ENCODE measurements at regions not wholly inside any gene's neighbourhood (a gene's known extent, or its start where the extent isn't known, plus 50 kb on each side); places are given as distances from the start of the nearest gene placed in this dataset.

GRCh38 chr20:48066246-48066645 is 281.0 kb upstream of the SULF2 start:
- Histone ChIP-seq H3K36me3 (replicated peaks in 1 of 2; ENCODE audit: control insufficient read depth in 1 of 2, insufficient read depth in 2 of 2, low read length in 2 of 2) (no peaks in the 10 kb centered on the region), H3K9ac (ENCODE audit: insufficient read depth, low read length, poor library complexity, severe bottlenecking) (no peak overlapping the region), H3K4me1 (ENCODE audit: control insufficient read depth in 1 of 2, insufficient read depth in 2 of 2, low read length in 2 of 2) (no peaks in the 10 kb centered on the region), H3K4me2 (replicated peaks; ENCODE audit: extremely low read depth, low read length, poor library complexity, severe bottlenecking) (no peak overlapping the region), H3K27me3 (ENCODE audit: control insufficient read depth in 2 of 2, insufficient read depth in 2 of 2, low read length in 2 of 2) (no peaks in the 10 kb centered on the region), H3K4me3 (replicated peaks in 1 of 3; ENCODE audit: low read depth in 2 of 3, low read length in 3 of 3) (no peak overlapping the region), H4K20me1 (ENCODE audit: insufficient read depth, low read length) (no peaks in the 10 kb centered on the region), H2AFZ (ENCODE audit: insufficient read depth, low read depth, low read length, poor library complexity, severe bottlenecking) (no peak overlapping the region), H3K79me2 (ENCODE audit: insufficient read depth, low read length) (no peaks in the 10 kb centered on the region), H3K27ac (ENCODE audit: low read depth in 1 of 2, low read length in 2 of 2) (no peak overlapping the region), H3K9me3 (replicated peaks in 1 of 2; ENCODE audit: control insufficient read depth in 1 of 2, insufficient read depth in 1 of 2, low read length in 2 of 2) (peaks cover 0 to 3% of the 10 kb centered on the region in 2 donors)
- Mint-ChIP-seq H3K27me3 (ENCODE audit: low read depth in 3 of 3) (peaks cover 3 to 21% (median 4%) of the 10 kb centered on the region in 3 donors), H3K27ac (no peak overlapping the region), H3K36me3 (no peaks in the 10 kb centered on the region), H3K9me3 (peaks cover 3 to 8% (median 5%) of the 10 kb centered on the region in 7 donors), H3K4me1 (no peaks in the 10 kb centered on the region), H3K4me3 (no peak overlapping the region)
- DNase-seq: no peak
- intact Hi-C loops (cut with micrococcal nuclease): no loop called here
- no peak for TF ChIP-seq CTCF (IDR thresholded peaks at IDR 0.05)
- WGBS (ENCODE audit: insufficient coverage): 97% methylated on average over 7 of the region's 13 CpGs

GRCh38 chr20:48065833-48066232 is 280.6 kb upstream of the SULF2 start:
- H3K79me2 ChIP-seq (ENCODE audit: insufficient read depth, low read length): no peaks in the 10 kb centered on the region
- H3K27me3 ChIP-seq (ENCODE audit: control insufficient read depth in 2 of 2, insufficient read depth in 2 of 2, low read length in 2 of 2): no peaks in the 10 kb centered on the region
- Mint-ChIP-seq H3K4me1 (no peaks in the 10 kb centered on the region), H3K4me3 (no peak overlapping the region), H3K27ac (no peak overlapping the region), H3K36me3 (no peaks in the 10 kb centered on the region), H3K27me3 (ENCODE audit: low read depth in 3 of 3) (peaks cover 3 to 18% (median 4%) of the 10 kb centered on the region in 3 donors), H3K9me3 (peaks cover 3 to 8% (median 5%) of the 10 kb centered on the region in 7 donors)
- H3K4me1 ChIP-seq (ENCODE audit: control insufficient read depth in 1 of 2, insufficient read depth in 2 of 2, low read length in 2 of 2): no peaks in the 10 kb centered on the region
- H3K9me3 ChIP-seq (replicated peaks in 1 of 2; ENCODE audit: control insufficient read depth in 1 of 2, insufficient read depth in 1 of 2, low read length in 2 of 2): peaks cover 0 to 3% of the 10 kb centered on the region in 2 donors
- intact Hi-C loops (cut with micrococcal nuclease): no loop called here
- H3K36me3 ChIP-seq (replicated peaks in 1 of 2; ENCODE audit: control insufficient read depth in 1 of 2, insufficient read depth in 2 of 2, low read length in 2 of 2): no peaks in the 10 kb centered on the region
- H4K20me1 ChIP-seq (ENCODE audit: insufficient read depth, low read length): no peaks in the 10 kb centered on the region
- no peak overlapping the region for H3K4me3 ChIP-seq (replicated peaks in 1 of 3; ENCODE audit: low read depth in 2 of 3, low read length in 3 of 3)
- no peak overlapping the region for H2AFZ ChIP-seq (ENCODE audit: insufficient read depth, low read depth, low read length, poor library complexity, severe bottlenecking)
- no peak for TF ChIP-seq CTCF (IDR thresholded peaks at IDR 0.05)
- H3K27ac ChIP-seq (ENCODE audit: low read depth in 1 of 2, low read length in 2 of 2): no peak overlapping the region
- WGBS (ENCODE audit: insufficient coverage): no CpG with 5 or more reads among the region's 1 CpG
- no peak for DNase-seq
- H3K4me2 ChIP-seq (replicated peaks; ENCODE audit: extremely low read depth, low read length, poor library complexity, severe bottlenecking): no peak overlapping the region
- H3K9ac ChIP-seq (ENCODE audit: insufficient read depth, low read length, poor library complexity, severe bottlenecking): no peak overlapping the region

All from CD14-positive monocyte (primary cell).